NCI-H2227 treated with DMSO at 0.1 percent for 48 hours (cell line): ENCODE measurements at regions not wholly inside any gene's neighbourhood (a gene's known extent, or its start where the extent isn't known, plus 50 kb on each side); places are given as distances from the start of the nearest gene placed in this dataset.

Experiments used
- DNase-seq: peaks from one replicate; lab custom pipeline; 2025; lab: John Stamatoyannopoulos, UW

DNA sequence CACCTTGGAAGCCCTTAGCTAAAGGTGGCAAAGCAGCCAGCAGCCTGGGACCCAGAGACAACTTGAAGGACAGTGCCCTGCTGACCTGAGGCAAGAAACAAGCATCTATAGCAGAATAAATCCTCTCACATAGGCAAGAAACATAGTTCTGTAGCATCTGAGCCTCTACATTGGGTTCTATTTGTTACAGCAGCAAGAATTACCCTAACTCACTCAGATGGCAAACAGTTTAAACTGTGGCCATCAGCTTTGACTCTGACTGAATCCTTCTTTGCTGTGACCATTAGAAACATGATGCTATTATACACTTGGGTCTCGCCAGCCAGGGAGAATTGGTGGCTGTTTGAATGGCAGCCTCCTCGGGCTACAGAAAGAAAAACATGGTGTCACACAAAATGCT lies 53.1 kb upstream of the CCL1 start:
- no peak for DNase-seq

DNA sequence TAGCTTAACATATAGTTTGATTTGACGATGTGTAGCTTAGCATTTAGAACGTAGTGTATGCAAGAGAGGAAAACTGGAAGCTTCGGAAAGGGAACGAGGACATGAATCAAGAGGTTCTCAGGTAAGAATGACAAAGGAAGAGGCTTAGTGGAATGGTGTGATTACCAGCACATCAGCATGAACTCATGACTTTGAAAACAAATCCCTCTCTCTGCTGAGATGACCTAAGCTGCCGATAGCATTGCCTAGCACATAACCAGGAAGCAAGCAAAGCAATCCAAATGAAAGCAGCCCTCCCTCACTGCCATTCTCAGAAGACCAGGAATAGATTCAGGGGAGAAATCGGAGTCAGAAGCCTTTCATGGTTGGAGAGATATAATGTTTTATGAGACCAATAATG lies 51.3 kb upstream of the CCL1 start:
- no peak for DNase-seq

DNA sequence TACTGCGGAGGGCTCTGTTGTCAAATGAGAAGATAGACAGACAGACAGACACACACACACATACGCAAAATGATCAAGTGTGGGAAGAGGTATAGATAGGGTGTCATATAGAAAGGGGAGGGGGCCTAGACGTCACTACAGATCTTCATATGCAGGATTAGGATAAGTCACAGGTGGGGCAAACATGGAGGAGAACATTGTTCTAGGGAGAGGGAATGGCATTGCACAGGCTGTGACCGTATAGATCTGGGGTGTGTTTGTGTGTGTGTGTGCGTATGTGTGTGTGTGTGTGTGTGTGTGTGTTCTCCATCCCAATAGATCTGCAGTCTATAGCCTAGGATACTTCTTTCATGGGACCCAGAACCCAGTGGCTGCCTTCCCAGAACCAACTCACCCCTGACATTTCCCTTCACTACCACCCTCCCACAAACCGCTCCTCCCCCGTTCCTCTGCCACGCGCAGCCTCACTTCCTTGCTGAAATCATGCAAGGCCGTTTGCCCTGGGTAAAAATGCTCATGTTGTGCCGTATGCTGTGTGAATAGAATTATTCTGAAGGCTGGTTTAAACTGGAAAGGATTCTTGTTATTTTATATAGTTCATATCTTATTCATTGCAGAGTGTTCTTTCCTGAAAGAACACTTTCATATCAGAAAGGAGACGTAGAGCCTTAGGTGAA lies 50.5 kb upstream of the CCL1 start:
- no peak for DNase-seq

DNA sequence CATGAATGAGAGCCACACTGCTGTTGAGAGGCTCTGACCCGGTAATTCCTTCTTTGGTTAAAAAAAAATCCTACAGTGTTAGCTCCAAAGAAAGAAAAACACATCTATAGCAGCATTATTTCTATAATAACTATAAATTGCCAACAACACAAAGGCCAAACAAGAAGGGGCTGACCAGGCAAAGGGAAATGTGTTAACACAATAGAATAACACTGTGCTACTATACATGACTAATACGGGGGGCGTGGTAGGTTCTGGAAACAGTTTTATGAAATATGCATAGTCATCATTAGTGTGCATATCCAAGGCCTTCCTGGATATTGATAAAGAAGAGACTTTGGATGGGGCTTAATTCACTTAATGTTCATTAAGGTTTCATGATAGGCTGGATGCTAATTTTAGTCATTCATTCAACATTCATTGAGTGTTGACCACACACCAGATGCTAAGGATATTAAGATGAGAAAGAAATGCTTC lies 50.0 kb upstream of the CCL1 start:
- DNase-seq = no peak
